NB4 (cell line): ENCODE measurements at regions not wholly inside any gene's neighbourhood (a gene's known extent, or its start where the extent isn't known, plus 50 kb on each side); places are given as distances from the start of the nearest gene placed in this dataset.

ENCODE experiments used
- CTCF ChIP-seq: IDR thresholded peaks from one replicate; pipeline ENCODE4 v1.5.1; 2012; ENCODE audit warnings: low read depth, low read length
- MAX ChIP-seq: IDR thresholded peaks from 2 replicates; pipeline ENCODE4 v1.6.1; 2011; ENCODE audit warnings: low read depth, low read length
- MYC ChIP-seq: IDR thresholded peaks from 2 replicates; pipeline ENCODE4 v1.6.1; 2011; ENCODE audit warnings: low read depth, low read length
- POLR2A ChIP-seq: IDR thresholded peaks from 2 replicates; pipeline ENCODE4 v1.6.1; 2011; ENCODE audit warnings: mild to moderate bottlenecking; ENCODE audit not compliant: insufficient read length; ENCODE audit errors: extremely low read depth

- TF ChIP-seq POLR2A = no peak
- TF ChIP-seq MAX = no peak
- TF ChIP-seq CTCF = no peak
- TF ChIP-seq MYC = no peak
Observed at GRCh38 chr3:3919316-3919715, 120.1 kb downstream of the LRRN1 start.
